ENCODE measurements at regions not wholly inside any gene's neighbourhood (a gene's known extent, or its start where the extent isn't known, plus 50 kb on each side); places are given as distances from the start of the nearest gene placed in this dataset.

DNA sequence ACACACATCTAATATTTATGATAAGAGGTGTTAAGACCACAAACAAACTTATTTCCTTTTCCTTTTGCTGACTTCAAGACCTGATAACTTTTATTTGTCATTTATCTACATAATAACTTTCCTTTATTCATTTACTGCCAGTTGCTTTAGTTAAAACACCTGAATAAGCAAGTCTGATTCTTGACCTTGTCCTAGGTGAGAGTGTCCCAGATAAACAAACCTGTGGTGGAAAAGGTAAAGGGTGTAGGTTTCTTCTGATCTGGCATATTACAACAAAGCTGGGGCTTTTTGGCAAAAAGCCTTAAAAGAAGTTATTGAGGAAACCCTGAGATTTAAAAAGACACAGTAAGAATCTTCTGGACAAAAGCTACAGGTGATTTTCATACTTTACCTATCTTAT, 191.5 kb downstream of the ZBBX start:
- no peak for DNase-seq (ENCODE audit: low read depth, low spot score)

DNA sequence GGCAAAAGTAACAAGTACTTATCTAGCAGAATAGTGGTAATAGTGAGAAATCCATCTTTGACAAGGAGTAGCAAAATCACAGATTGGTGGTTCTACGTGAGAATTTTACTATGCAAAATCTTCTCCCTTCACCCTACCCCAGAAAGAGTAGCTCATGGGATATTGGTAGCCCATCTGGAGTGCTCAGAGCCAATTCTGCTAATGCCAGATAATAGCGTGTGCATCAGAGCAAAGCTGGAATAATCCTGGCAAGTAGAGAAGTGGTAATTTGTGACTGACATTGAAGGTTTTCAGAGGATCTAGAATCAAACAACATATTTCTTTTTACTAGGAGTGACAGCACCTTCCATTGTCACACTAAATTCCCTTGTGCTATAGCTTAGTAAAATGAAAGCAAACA, 192.9 kb downstream of the ZBBX start:
- no peak for DNase-seq (ENCODE audit: low read depth, low spot score)

DNA sequence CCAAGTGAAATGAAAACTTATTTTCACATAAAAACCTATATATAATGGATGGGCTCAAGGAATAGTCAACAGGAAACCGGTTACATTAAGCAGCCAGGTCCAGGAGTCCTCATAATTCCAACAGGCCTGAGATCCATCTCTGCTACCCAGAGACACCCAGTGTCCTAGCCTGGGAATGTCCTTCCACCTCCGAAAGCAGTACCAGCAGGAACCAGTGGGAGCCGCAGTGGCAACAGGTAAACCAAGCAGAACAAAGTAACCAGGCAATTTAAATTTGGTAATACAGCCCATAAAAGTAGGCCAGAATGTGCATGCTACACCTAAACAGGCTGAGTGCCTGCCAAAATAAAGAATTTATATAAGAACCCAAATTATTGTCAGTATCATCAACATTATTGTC, 195.6 kb downstream of the ZBBX start:
- DNase-seq (ENCODE audit: low read depth, low spot score): no peak

DNA sequence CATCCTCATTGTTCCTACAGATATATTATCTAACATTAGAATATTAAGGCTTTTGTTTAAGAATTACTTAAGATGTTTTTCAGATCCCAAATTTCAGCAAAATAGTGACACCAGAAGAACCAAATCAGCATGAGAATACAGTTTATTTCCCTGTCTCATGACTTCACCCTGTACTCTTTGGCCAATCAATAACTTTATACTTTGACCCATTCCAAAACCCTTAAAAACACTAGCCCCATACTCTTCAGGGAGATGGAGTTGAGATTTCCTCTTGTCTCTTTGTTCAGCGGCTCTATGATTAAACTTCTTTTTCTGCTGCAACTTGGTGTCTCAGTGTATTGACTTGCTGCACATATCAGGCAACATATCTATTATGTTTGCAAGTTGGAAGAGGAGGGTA, 207.7 kb downstream of the ZBBX start:
- no peak for DNase-seq (ENCODE audit: low read depth, low spot score)

DNA sequence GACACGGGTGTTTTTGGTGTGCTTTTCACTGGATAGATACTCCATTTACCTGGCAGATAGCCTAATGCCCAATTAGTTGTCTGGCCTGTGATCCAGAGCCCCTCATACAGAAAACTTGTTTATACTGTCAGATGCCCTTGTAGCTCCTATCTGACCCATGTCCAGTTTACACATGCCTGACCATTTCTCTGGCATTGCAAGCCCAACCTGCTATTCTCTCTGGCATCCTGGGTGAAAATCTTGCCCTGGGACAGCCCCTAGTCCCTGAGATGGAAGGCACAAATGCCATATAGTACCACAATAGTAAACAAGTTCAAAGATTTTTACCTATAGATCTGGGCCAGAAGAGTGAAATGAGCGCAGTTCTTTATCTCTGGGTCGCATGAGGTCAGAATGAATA, 212.6 kb downstream of the ZBBX start:
- DNase-seq (ENCODE audit: low read depth, low spot score): peak; percentile 2

DNA sequence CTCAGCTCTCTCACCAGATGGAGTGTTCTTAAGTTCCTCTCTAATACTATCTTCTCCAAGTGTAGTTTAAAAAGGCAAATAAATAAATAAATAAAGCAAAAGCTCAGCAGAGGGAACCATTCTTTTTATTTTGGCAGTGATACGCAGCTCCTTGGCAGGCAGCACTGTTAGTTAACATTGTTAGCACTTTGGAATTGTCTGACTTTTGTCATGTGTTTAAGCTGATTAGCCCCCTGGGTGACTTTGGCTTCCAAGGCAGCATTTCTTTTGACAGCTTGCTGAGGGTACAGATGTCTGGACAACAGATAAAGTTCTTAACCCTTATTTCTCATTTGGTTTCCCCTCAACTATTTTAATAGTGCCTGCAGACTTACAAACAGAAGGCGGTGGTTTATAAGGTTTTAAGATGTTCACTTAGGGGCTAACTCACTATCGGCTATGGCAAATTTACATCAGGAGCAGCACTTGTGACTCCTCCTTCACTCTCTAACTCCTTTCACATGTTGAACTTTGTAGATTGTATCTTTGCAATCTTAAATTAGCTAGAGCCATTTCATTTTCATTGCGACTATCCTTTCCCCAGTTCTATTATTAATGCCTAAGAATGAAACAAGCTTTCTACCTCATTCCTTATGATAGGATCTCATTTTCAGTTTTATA, 213.4 kb downstream of the ZBBX start:
- DNase-seq (ENCODE audit: low read depth, low spot score): peak; percentile 32

DNA sequence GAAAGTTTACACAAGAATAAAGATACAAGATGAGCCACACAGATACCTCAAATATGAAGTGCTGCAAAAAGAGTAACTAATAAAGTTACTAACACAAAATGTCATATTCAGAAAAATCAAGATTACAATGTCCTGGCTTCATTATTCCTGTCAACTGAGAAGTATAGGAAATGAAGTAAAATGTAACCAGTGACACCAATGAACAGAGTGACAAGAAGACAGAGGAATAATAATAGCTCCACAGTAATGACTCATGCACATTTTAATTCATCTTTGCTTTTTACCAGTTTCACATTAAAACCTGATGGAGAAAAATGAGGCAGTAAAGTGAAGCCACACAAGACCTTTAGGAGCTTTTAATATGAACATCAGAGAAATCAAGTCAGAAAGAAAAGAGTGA, 214.1 kb downstream of the ZBBX start:
- DNase-seq (ENCODE audit: low read depth, low spot score): no peak

DNA sequence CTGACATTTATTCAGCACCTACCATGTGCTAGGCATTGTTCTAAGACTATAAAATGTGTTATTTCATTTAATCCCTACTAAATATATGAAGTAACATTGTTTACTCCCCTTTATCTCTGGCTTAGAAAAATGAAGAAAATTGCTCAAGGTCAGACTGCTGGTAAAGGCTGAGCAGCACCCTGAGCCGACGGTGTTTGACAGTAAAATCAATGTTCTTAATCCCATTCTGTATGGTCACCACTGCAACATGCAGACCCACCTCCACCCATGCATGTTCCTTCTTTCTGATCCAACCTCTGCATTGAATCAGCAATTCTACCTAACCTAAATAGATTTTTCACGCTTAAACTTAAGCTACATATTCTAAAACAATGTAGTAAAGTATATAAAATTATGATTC, 216.5 kb downstream of the ZBBX start:
- no peak for DNase-seq (ENCODE audit: low read depth, low spot score)

DNA sequence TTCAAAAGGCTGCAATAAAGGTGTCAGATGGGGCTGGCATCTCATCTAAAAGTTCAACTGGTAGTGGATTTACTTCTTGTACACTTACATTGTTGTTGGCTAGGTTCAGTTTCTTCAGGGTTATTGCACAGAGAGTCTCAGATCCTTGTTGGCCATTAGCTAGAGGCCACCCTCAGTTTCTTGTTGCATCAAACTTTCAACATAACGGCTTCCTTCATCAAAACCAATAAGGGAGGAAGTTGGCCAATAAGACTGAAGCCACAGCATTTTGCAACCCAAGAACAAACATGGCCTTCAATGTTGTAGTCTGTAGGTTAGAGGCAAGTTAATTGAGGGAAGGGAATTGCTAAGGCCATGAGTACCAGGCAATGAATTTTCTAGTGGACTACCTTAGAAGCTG, 218.0 kb downstream of the ZBBX start:
- DNase-seq (ENCODE audit: low read depth, low spot score): no peak

DNA sequence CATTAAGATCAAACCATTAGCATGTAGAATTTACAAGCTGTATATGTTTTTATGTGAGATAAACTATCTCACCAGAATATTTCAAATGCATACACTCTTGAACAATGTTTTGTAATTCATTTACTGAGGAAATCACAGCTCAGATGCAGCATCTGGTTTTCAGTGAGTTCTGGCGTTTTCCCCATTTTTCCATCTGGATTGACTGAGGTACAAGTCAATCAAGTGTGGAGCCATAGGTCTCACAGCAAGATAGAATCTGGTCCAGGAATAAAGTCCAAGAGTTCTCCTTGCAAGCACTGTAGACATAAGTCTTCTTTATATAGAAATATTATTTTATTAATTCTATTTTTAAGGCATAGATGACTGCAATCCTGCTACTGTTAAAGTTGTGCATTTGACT, 219.3 kb downstream of the ZBBX start:
- DNase-seq (ENCODE audit: low read depth, low spot score): no peak

DNA sequence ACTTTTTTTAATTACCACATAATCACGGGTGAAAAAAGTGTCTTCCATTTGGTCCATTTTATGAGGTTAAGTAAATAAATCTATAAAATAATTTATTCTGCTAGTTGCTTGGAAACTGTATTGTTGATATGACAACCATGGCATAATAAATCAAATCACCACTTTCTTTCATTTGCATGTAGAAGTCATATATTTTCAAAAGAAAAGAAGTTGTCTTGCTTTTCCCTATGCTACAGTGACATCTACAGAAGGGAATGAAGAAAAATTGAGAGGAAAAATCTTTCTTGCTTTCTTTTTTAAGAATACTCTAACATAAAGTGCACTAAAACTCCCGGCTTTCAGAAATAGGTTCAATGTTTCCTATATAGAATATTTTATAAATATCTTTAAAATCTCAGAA, 228.5 kb downstream of the ZBBX start:
- no peak for DNase-seq (ENCODE audit: low read depth, low spot score)

DNA sequence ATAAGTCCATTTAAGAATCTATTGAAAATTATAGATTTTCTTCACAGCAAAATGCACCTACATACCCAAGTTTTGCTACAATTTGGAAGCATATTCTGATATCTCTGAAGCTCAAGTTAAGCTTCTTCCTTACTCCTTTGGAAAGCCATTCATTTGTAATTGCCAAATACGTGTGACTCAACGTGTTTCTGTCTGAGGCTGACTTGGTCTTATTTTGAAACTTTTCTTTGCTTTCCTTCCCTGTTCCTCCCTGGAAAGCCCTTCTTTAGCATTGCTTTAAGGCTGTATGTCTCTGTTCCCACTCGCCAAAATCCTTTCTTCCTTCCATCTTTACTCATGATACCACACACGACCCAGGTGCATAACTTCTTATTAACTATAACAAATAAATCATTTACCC, 232.0 kb downstream of the ZBBX start:
- DNase-seq (ENCODE audit: low read depth, low spot score): no peak

DNA sequence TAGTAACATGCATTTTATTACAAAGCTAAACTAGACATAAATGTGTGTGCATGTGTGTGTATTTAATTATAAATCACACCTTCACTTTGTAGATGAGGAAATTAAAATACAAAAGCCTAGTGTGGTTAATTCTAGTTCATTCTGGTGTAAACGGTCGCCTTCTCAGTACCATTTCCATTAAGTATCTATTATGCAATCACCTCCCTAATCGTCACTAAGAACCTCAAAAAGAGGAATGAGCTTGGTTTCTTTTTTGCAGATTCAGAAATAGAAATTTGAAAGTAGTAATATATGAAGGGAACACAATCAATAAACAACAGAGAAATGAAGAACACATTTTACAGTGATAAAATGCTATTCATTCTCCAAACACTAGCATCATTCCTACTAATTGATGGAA, 233.2 kb downstream of the ZBBX start:
- DNase-seq (ENCODE audit: low read depth, low spot score): no peak

DNA sequence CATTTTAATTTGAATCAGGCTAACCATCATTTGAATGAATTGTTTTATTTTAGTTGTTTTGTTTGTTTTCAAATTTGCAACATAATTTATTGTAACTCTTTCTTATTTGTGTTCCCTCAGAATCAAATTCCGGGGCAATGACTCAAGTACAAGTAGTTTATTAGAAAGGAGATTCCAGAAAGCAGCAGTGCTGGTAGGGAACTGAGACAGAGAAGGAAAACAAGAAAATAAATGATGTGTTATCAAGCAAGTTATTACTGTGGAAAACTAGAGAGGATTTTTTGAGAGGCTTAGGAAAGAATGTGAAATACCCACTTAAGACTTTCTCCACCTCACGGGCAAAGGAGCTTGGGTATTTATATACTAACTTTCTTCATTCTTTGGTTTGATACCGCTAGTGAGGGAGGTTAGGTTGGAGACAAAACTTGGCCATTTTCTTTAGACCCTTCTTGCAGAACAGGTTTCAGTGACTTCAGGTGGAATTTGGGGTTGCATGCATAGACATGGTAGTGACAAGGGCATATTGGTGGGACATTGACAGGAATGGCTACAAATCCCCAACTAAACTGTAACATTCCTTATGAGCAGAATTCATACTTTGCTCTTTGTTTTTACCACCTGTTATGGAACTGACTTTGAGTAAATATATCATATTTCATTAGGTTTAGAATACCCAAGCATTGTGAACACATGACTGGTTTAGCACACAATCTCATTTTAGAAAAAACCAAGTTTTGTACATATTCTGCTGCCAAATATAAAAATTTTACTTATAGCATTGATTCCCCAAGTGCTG, 254.3 kb downstream of the ZBBX start:
- DNase-seq (ENCODE audit: low read depth, low spot score): no peak

DNA sequence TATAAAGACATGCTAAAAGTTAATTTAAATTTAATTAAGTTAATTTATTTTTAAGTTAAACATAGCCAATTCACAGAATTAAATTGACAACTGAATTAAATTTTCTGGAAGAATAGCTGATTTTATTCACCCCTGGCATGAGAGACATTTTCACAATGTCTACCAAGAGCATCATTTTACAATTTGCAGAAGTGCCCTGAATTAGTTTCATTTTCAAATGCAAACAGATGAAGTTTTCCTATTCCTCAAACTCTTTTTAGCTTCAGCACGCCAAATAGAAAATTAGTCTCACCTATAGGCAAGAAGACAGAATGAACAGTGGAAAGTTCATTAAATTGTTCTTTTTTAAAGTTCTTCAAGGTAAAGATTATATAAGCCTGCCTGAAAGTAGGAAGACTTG, 259.3 kb downstream of the ZBBX start:
- no peak for DNase-seq (ENCODE audit: low read depth, low spot score)

DNA sequence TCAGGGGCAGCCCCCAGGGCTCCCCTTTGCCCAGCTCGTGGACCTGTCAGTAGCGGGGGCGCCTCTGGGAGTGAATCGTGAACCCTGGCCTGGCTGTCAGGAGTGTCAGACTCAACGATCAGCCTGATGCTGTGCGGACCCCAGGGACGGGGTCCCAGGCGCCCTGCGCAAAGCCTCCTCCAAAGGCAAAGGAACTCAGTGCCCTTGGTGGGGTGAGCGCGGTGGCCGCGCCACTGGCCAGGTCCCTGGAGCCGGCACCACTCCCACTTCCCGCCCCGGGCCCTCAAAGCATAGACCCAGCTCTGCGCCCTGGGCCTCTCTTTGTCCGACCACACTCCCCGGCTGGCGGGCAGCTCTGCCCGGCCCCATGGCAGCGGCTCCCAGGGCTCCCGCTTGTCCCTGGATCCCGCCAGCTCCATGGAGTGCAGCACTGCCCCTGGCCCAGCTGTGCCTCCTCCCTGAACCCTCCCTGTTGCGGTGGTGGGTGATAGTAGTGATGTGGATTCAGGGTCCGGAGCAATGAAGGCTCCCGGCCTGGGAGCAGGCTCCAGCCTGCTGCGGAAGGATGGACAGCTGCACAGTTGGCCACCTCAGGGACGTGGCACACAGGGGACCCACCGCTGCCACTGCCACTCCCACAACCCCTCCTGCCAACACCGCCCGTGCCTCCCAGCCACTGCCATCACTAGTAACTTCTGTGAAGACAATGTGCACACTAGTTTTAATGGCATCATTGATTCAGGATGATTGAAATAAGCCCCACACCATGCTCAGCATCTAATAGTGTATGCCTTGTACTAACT, 263.8 kb downstream of the ZBBX start:
- no peak for DNase-seq (ENCODE audit: low read depth, low spot score)

DNA sequence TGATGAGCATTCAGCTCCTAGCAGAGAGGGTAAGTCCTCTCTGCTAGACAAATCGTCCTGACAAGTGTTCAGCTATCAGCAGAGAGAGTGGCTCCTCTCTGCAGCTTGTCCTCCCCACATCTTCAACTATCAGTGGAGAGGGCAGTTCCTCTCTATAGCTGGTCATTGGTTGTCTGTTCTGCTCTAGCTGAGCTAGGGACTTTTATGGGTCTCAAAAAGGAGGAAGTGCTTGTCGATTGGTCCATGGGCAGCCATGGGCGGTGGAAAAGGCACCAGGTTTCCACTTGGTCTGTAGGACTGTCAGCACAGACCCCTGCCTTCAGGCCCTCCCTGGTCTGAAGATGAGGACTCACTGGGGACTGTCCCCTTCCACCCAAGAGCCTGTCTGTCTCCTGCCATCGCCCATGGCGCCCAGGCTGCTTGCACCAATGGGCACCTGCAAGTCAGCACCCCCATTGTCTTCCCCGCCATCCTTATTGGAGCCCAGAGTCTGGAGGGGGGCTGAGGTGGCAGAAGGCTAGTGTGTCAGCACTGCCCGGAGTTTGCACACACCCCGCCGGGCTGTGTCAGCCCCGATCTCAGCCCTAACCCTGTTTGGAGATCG, 264.7 kb downstream of the ZBBX start:
- no peak for DNase-seq (ENCODE audit: low read depth, low spot score)

DNA sequence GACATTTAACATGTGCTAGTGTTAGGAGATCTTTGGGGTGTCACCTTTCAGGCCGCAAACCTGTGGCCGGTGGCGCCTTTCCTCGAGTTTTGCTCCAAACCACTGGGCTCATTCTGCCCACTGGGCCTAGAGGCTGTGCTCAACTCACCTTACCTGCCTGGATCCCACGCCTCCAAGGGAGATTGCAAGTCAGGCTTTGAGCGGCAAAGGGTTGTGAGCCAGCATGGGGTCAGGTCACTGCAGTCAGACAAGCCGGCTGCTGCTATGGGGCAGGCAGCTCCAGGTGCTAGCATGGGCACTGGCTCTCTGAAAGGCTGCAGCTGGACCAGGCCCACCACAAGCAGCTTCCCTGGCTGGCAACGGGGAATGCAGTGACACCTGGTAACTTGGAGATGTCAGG, 265.5 kb downstream of the ZBBX start:
- DNase-seq (ENCODE audit: low read depth, low spot score): no peak

DNA sequence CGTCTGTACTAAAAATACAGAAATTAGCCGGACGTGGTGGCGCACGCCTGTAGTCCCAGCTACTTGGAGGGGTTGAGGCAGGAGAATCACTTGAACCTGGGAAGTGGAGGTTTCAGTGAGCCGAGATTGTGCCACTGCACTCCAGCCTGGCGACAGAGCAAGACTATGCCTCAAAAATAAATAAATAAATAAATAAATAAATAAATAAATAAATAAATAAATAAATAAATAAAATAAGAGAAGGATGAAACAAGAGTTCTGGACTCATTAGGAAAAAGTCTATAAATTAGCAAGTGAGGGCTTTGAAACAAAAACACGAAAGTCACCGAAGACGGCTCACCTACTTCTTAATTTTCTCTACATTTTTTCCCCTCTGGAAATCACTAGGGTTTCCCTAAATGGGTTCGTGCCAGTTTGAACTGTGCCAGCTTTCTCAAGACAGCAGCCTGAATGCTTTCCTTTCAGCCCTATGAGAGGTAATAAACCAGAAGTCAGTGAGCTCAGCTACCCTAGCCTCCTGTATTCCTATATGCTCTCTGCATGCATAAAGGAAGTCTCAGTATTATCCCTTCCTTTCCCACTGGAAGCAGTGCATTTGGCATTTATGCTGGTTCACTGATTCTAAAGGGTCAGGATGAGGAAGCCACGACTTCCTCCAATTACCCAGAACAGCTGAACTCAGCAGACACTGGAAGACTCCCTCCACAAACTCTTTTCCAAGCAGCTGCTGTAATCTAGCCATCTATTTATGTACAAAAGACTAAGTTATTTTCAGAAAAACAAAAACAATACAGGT, 266.9 kb downstream of the ZBBX start:
- no peak for DNase-seq (ENCODE audit: low read depth, low spot score)

DNA sequence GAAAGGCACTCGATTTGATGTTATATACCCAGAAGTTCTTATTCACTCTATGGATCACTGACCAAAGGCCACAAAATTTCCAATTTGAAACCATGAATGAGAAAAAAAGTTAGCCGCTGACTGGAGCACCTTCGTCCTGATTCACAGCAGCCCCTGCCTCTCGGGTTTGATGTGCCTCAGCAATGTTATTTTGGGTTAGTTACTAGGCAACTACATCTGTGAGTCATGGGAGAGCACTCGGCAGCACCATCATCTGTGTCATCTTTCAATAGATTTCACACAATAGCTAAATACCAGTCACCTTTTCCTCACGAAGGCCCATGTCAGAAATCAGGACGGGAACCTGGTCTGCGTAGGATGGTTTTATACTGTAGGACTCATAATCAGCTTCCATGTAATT, 269.2 kb downstream of the ZBBX start:
- DNase-seq (ENCODE audit: low read depth, low spot score): peak; percentile 81

DNA sequence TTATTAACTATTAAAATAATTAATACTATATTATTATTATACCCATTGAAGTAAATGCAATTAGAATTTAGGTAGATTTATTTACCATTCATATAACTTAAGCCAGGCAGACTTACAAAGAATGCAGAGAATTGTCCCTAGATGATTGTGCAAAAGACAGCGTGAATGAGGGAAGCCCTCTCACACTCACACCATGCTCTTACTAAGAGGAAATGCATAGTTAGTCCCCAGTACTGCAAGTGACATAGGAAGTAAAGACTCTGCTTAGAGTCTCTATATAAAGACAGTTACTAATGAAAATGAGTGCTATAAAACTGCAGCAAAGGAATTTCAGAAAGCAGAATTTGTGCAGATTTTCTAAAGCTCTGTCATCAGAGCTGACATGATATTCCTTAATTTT, 270.4 kb downstream of the ZBBX start:
- DNase-seq (ENCODE audit: low read depth, low spot score): no peak

DNA sequence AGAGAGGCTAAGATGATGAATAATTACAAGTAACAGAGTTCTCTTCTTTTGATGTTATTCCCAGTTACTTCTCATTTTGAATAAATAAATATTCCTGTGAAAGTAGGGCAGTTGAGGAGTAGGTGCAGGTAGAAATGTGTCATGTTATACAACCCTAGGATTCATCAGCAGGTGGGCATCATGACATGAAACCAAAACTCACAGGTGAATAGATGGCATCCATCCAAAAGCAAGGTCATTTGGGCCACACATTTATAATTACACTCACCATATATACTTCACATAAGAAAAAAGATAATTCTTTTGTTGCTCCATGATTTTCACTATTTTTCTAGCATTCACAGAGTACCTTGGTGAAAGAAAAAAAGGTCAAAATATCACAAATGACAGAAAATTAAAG, 273.6 kb downstream of the ZBBX start:
- DNase-seq (ENCODE audit: low read depth, low spot score): no peak
